H9 (cell line): ENCODE measurements at regions not wholly inside any gene's neighbourhood (a gene's known extent, or its start where the extent isn't known, plus 50 kb on each side); places are given as distances from the start of the nearest gene placed in this dataset.

ENCODE experiments used
- DNase-seq: peaks from one replicate; pipeline ENCODE4 v3.0.0-alpha.2; 2017
- H2AFZ ChIP-seq: one replicate; pipeline ENCODE4 v1.6.1; 2013; ENCODE audit warnings: mild to moderate bottlenecking, low read length, control low read depth, moderate library complexity
- H2AK5ac ChIP-seq: 2 replicates; pipeline ENCODE4 v1.6.1; 2013; ENCODE audit warnings: low read length, control low read depth, mixed read lengths; ENCODE audit not compliant: insufficient read length
- H2BK120ac ChIP-seq: one replicate; pipeline ENCODE4 v1.6.1; 2013; ENCODE audit warnings: low read depth, mild to moderate bottlenecking, low read length, control low read depth, inconsistent platforms; ENCODE audit not compliant: poor library complexity, severe bottlenecking
- H2BK12ac ChIP-seq: 2 replicates; pipeline ENCODE4 v1.6.1; 2013; ENCODE audit warnings: low read length, control low read depth, mixed read lengths, low read depth; ENCODE audit not compliant: insufficient read length
- H2BK15ac ChIP-seq: 2 replicates; pipeline ENCODE4 v1.6.1; 2013; ENCODE audit warnings: low read depth, low read length, control low read depth
- H2BK20ac ChIP-seq: one replicate; pipeline ENCODE4 v1.6.1; 2013; ENCODE audit warnings: low read depth, mild to moderate bottlenecking, low read length, control low read depth, inconsistent platforms; ENCODE audit not compliant: poor library complexity, severe bottlenecking
- H2BK5ac ChIP-seq: 2 replicates; pipeline ENCODE4 v1.6.1; 2013; ENCODE audit warnings: low read length, control low read depth, mixed read lengths; ENCODE audit not compliant: insufficient read length
- H3K14ac ChIP-seq: 2 replicates; pipeline ENCODE4 v1.6.1; 2013; ENCODE audit warnings: low read length, control low read depth; ENCODE audit not compliant: insufficient read depth
- H3K18ac ChIP-seq: 2 replicates; pipeline ENCODE4 v1.6.1; 2013; ENCODE audit warnings: low read depth, mild to moderate bottlenecking, mixed read lengths, low read length, control low read depth; ENCODE audit not compliant: insufficient read length
- H3K23ac ChIP-seq: 2 replicates; pipeline ENCODE4 v1.6.1; 2013; ENCODE audit warnings: low read length, control low read depth, mixed read lengths, low read depth; ENCODE audit not compliant: insufficient read length
- H3K23me2 ChIP-seq: 2 replicates; pipeline ENCODE4 v1.6.1; 2013; ENCODE audit warnings: low read depth, mild to moderate bottlenecking, mixed read lengths, low read length, control low read depth; ENCODE audit not compliant: insufficient read length, poor library complexity, severe bottlenecking
- H3K27ac ChIP-seq: 2 replicates; pipeline ENCODE4 v1.5.1; 2013; ENCODE audit warnings: low read length, control low read depth, mixed read lengths, low read depth; ENCODE audit not compliant: insufficient read length
- H3K27me3 ChIP-seq: 2 replicates; pipeline ENCODE4 v1.6.1; 2013; ENCODE audit warnings: low read length, control low read depth, inconsistent platforms; ENCODE audit not compliant: insufficient read depth
- H3K4ac ChIP-seq: 2 replicates; pipeline ENCODE4 v1.6.1; 2013; ENCODE audit warnings: low read depth, mild to moderate bottlenecking, control low read depth, inconsistent platforms, low read length, moderate library complexity
- H3K4me1 ChIP-seq: 2 replicates; pipeline ENCODE4 v1.6.1; 2013; ENCODE audit warnings: low read length, control low read depth, inconsistent platforms; ENCODE audit not compliant: insufficient read depth
- H3K4me2 ChIP-seq: 2 replicates; pipeline ENCODE4 v1.6.1; 2013; ENCODE audit warnings: low read length, control low read depth, mixed read lengths; ENCODE audit not compliant: insufficient read length, insufficient read depth
- H3K56ac ChIP-seq: 2 replicates; pipeline ENCODE4 v1.6.1; 2013; ENCODE audit warnings: low read depth, mild to moderate bottlenecking, mixed read lengths, low read length, control low read depth; ENCODE audit not compliant: insufficient read length
- H3K79me1 ChIP-seq: 2 replicates; pipeline ENCODE4 v1.6.1; 2013; ENCODE audit warnings: low read depth, mild to moderate bottlenecking, moderate library complexity, low read length, control low read depth, inconsistent platforms; ENCODE audit not compliant: insufficient read depth, poor library complexity, severe bottlenecking
- H3K79me2 ChIP-seq: 2 replicates; pipeline ENCODE4 v1.6.1; 2013; ENCODE audit warnings: low read length, control low read depth, inconsistent platforms; ENCODE audit not compliant: insufficient read depth
- H3K9ac ChIP-seq: 2 replicates; pipeline ENCODE4 v1.6.1; 2013; ENCODE audit warnings: low read length, control low read depth, mixed read lengths; ENCODE audit not compliant: insufficient read length; ENCODE audit errors: extremely low read depth
- H3K9me3 ChIP-seq: one replicate; pipeline ENCODE4 v1.6.1; 2013; ENCODE audit warnings: low read depth, low read length, inconsistent platforms; ENCODE audit not compliant: control insufficient read depth
- H3T11ph ChIP-seq: one replicate; pipeline ENCODE4 v1.6.1; 2013; ENCODE audit warnings: mild to moderate bottlenecking, low read length, control low read depth, inconsistent platforms
- H4K20me1 ChIP-seq: one replicate; pipeline ENCODE4 v1.6.1; 2013; ENCODE audit not compliant: control insufficient read depth, insufficient read length, insufficient read depth
- H4K5ac ChIP-seq: 2 replicates; pipeline ENCODE4 v1.6.1; 2013; ENCODE audit warnings: low read depth, mild to moderate bottlenecking, mixed read lengths, low read length, control low read depth; ENCODE audit not compliant: insufficient read length
- H4K8ac ChIP-seq: replicated peaks from 2 replicates; pipeline ENCODE4 v1.6.1; 2013; ENCODE audit warnings: low read length, control low read depth, mixed read lengths, low read depth; ENCODE audit not compliant: insufficient read length
- H4K91ac ChIP-seq: 2 replicates; pipeline ENCODE4 v1.6.1; 2013; ENCODE audit warnings: low read depth, mild to moderate bottlenecking, moderate library complexity, mixed read lengths, low read length, control low read depth; ENCODE audit not compliant: insufficient read length
- H3K27ac Mint-ChIP-seq, 3 experiments: 2 replicates in 2 of 3; 3 replicates in 1 of 3; pipeline ENCODE4 v1.8.0; 2020 to 2021; ENCODE audit warnings: mixed read lengths in 3 of 3, mild to moderate bottlenecking in 1 of 3, moderate library complexity in 1 of 3
- H3K27me3 Mint-ChIP-seq: 2 replicates; pipeline ENCODE4 v1.8.0; 2021; ENCODE audit warnings: low read depth, mild to moderate bottlenecking, moderate library complexity, mixed read lengths
- H3K36me3 Mint-ChIP-seq, 3 experiments: 2 replicates in 2 of 3; 3 replicates in 1 of 3; pipeline ENCODE4 v1.8.0; 2020 to 2021; ENCODE audit warnings: low read depth in 3 of 3, mixed read lengths in 3 of 3; ENCODE audit not compliant: insufficient read depth in 1 of 3
- H3K4me1 Mint-ChIP-seq, 2 experiments: 2 replicates each; pipeline ENCODE4 v1.8.0; 2020; ENCODE audit warnings: mixed read lengths in 2 of 2
- H3K4me3 Mint-ChIP-seq, 2 experiments: 2 replicates in 1 of 2; 3 replicates in 1 of 2; pipeline ENCODE4 v1.8.0; 2020 to 2021; ENCODE audit warnings: mild to moderate bottlenecking in 2 of 2, mixed read lengths in 2 of 2, moderate library complexity in 1 of 2
- H3K9me3 Mint-ChIP-seq, 2 experiments: 2 replicates in 1 of 2; 3 replicates in 1 of 2; pipeline ENCODE4 v1.8.0; 2020; ENCODE audit warnings: mild to moderate bottlenecking in 2 of 2, mixed read lengths in 2 of 2, moderate library complexity in 1 of 2
- CTCF ChIP-seq: fragments of 200-600 bp; sonication (generic); conservative IDR thresholded peaks from 3 replicates; pipeline ENCODE4 v1.8.0; 2021; ENCODE audit warnings: antibody characterized with exemption, mild to moderate bottlenecking
- WGBS: extraction: QIAGEN DNeasy Blood & Tissue Kit; methylation state at CpG from one replicate; pipeline ENCODE4 v1.1.7; 2013; ENCODE audit warnings: missing lambda C conversion rate, low lambda C conversion rate, mixed read lengths; ENCODE audit not compliant: insufficient read length; ENCODE audit errors: extremely low coverage; 5-methylcytosine and 5-hydroxymethylcytosine counted together

- H2BK5ac ChIP-seq, result no peak overlapping the region
- no peak overlapping the region for H3K56ac ChIP-seq
- H3K79me1 ChIP-seq, result no peaks in the 10 kb centered on the region
- H2BK12ac ChIP-seq, result no peak overlapping the region
- no peak for DNase-seq
- H3K27me3 ChIP-seq, result no peaks in the 10 kb centered on the region
- H2AFZ ChIP-seq, result no peak overlapping the region
- no peak overlapping the region for H2BK15ac ChIP-seq
- H3K23ac ChIP-seq, result no peak overlapping the region
- no peaks in the 10 kb centered on the region for H3K79me2 ChIP-seq
- H3K27ac ChIP-seq, result no peak overlapping the region
- no peaks in the 10 kb centered on the region for H3K23me2 ChIP-seq
- Mint-ChIP-seq H3K9me3 (peaks cover 0 to 3% of the 10 kb centered on the region in 2 experiments; a peak in 1 of 5 replicates), H3K4me1 (no peaks in the 10 kb centered on the region; a peak in 1 of 4 replicates), H3K36me3 (no peaks in the 10 kb centered on the region), H3K27ac (no peak overlapping the region), H3K4me3 (no peak overlapping the region), H3K27me3 (no peaks in the 10 kb centered on the region; the same call in 1 of the 2 replicates)
- H3K14ac ChIP-seq, result no peak overlapping the region
- H3K4me1 ChIP-seq, result no peaks in the 10 kb centered on the region
- no peak overlapping the region for H2BK120ac ChIP-seq
- H3T11ph ChIP-seq, result no peak overlapping the region
- TF ChIP-seq CTCF, result no peak
- WGBS, result no CpG with 5 or more reads among the region's 4 CpGs
- no peak overlapping the region for H3K4ac ChIP-seq
- no peak overlapping the region for H4K5ac ChIP-seq
- H3K4me2 ChIP-seq, result no peak overlapping the region
- no peak overlapping the region for H4K91ac ChIP-seq
- no peak overlapping the region for H2BK20ac ChIP-seq
- no peak overlapping the region for H3K9ac ChIP-seq
- H2AK5ac ChIP-seq, result no peak overlapping the region
- H3K18ac ChIP-seq, result no peak overlapping the region
- H3K9me3 ChIP-seq, result no peaks in the 10 kb centered on the region
- H4K20me1 ChIP-seq, result no peaks in the 10 kb centered on the region
- no peak overlapping the region for H4K8ac ChIP-seq
These were observed 156.2 kb upstream of the MGMT start for GRCh38 chr10:129310881-129311280.
